ENCODE measurements at regions not wholly inside any gene's neighbourhood (a gene's known extent, or its start where the extent isn't known, plus 50 kb on each side); places are given as distances from the start of the nearest gene placed in this dataset.

- TF ChIP-seq POLR2A (IDR thresholded peaks at IDR 0.05) (no peak), CTCF (IDR thresholded peaks at IDR 0.05) (no peak)
- Histone ChIP-seq H3K27ac (no peak overlapping the region), H3K4me1 (no peaks in the 10 kb centered on the region), H3K4me3 (no peak overlapping the region), H3K27me3 (no peaks in the 10 kb centered on the region), H3K36me3 (no peaks in the 10 kb centered on the region), H3K9me3 (no peaks in the 10 kb centered on the region)
- 59 to 66% methylated on average over 4 of the region's 4 CpGs for WGBS, 2 donors
- intact Hi-C loops (cut with DNase I) = no loop called here
- no peak for DNase-seq
Measured at GRCh38 chr20:16982091-16982726, 234.1 kb downstream of the OTOR start.

- Histone ChIP-seq H3K27ac (no peak overlapping the region), H3K27me3 (no peaks in the 10 kb centered on the region), H3K36me3 (no peaks in the 10 kb centered on the region), H3K9me3 (no peaks in the 10 kb centered on the region), H3K4me3 (no peak overlapping the region), H3K4me1 (no peaks in the 10 kb centered on the region)
- TF ChIP-seq POLR2A (IDR thresholded peaks at IDR 0.05) (no peak), CTCF (IDR thresholded peaks at IDR 0.05) (no peak)
- no peak for DNase-seq
- intact Hi-C loops (cut with DNase I) = no loop called here
Measured at GRCh38 chr20:16984481-16984880, 236.3 kb downstream of the OTOR start.

GRCh38 chr20:17003170-17003870 is 223.5 kb upstream of the PCSK2 start:
- Histone ChIP-seq H3K9me3 (no peaks in the 10 kb centered on the region), H3K27me3 (no peaks in the 10 kb centered on the region), H3K36me3 (no peaks in the 10 kb centered on the region), H3K4me1 (no peaks in the 10 kb centered on the region), H3K27ac (no peak overlapping the region), H3K4me3 (no peak overlapping the region)
- no peak for TF ChIP-seq POLR2A (IDR thresholded peaks at IDR 0.05)
- no peak for TF ChIP-seq CTCF (IDR thresholded peaks at IDR 0.05)
- intact Hi-C loops (cut with DNase I) = no loop called here
- no peak for DNase-seq
- WGBS, 2 donors = 76 to 80% methylated on average over 7 of the region's 7 CpGs

- Histone ChIP-seq H3K27ac (no peak overlapping the region), H3K36me3 (no peaks in the 10 kb centered on the region), H3K4me3 (no peak overlapping the region), H3K9me3 (no peaks in the 10 kb centered on the region), H3K4me1 (no peaks in the 10 kb centered on the region), H3K27me3 (no peaks in the 10 kb centered on the region)
- TF ChIP-seq CTCF (IDR thresholded peaks at IDR 0.05) (no peak), POLR2A (IDR thresholded peaks at IDR 0.05) (no peak)
- DNase-seq = no peak
- intact Hi-C loops (cut with DNase I) = no loop called here
- WGBS, 2 donors = 33 to 67% methylated on average over 1 of the region's 1 CpG
Measured at GRCh38 chr20:17010181-17010580, 216.7 kb upstream of the PCSK2 start.

- Histone ChIP-seq H3K27ac (no peak overlapping the region), H3K4me3 (no peak overlapping the region), H3K9me3 (no peaks in the 10 kb centered on the region), H3K36me3 (no peaks in the 10 kb centered on the region), H3K27me3 (no peaks in the 10 kb centered on the region), H3K4me1 (no peaks in the 10 kb centered on the region)
- 55 to 70% methylated on average over 7 of the region's 7 CpGs for WGBS, 2 donors
- TF ChIP-seq CTCF (IDR thresholded peaks at IDR 0.05) (no peak), POLR2A (IDR thresholded peaks at IDR 0.05) (no peak)
- intact Hi-C loops (cut with DNase I) = no loop called here
- DNase-seq = no peak
Measured at GRCh38 chr20:17012546-17013226, 214.2 kb upstream of the PCSK2 start.
